AG04449 (cell line): ENCODE measurements at regions not wholly inside any gene's neighbourhood (a gene's known extent, or its start where the extent isn't known, plus 50 kb on each side); places are given as distances from the start of the nearest gene placed in this dataset.

Experiments
- CTCF ChIA-PET: fragments of 350-600 bp; formaldehyde crosslinking; extraction: SDS; loops from one replicate; lab custom pipeline; 2021; ENCODE audit warnings: antibody characterized with exemption; lab: Yijun Ruan, JAX
- POLR2A ChIA-PET: fragments of 400-600, 350-600 bp; formaldehyde crosslinking; extraction: SDS; loops from one replicate; lab custom pipeline; 2020; ENCODE audit warnings: antibody characterized with exemption, inconsistent platforms; lab: Yijun Ruan, JAX
- DNase-seq: peaks from one replicate; pipeline ENCODE4 v3.0.0-alpha.2; 2010; ENCODE audit warnings: low read depth, low spot score
- H3K4me3 ChIP-seq: 2 replicates; pipeline ENCODE4 v1.5.1; 2011; ENCODE audit warnings: low read depth, mild to moderate bottlenecking, control low read depth, low read length
- CTCF ChIP-seq: IDR thresholded peaks from one replicate; pipeline ENCODE4 v1.5.1; 2011; ENCODE audit warnings: mild to moderate bottlenecking, moderate library complexity, low read length, control low read depth, inconsistent platforms; ENCODE audit not compliant: insufficient read depth; ENCODE audit errors: missing control alignments

DNA sequence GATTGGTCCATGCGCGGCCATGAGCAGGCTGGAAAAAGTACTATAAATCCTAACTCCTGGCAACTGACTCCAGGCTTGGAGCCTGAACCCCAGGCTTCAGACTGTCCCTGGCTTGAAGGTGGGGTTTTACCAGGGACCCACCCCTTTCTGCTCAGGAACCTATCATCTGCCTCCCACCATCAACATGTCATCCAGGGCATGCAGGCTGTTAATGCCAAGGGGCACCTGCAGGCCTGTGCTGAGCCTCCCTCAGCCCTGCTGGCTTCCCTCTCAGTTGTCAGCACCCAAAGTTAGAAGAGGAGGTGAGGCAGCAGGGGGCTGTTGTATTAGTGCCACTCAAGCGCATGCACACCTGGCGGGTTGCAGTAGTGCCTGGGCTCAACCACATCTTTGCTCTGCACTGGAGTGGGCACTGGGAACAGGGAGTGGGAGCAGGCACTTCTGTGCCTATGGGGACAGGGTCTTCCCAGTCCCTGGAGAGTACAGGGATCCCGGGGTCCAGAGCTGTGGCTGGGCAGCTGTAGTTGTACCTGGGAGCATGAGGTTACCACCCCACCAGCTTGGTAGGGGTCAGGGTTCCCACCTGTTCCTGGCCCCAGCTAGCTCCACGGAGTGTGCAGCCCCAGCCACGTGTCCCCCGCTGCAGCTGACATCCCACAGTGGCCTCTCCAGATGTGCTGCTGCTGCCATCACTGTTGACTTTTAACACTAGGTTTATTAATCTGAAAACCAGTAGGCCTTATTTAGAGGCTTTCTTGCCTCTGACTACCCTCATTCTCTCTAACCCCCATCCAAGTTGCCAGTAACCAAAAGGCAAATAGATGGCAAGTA lies 306.2 kb upstream of the RIOK2 start:
- no peak for TF ChIP-seq CTCF
- CTCF ChIA-PET = no interaction called here
- POLR2A ChIA-PET = no interaction called here

GRCh38 chr5:97494465-97494864 lies 311.4 kb upstream of the RIOK2 start:
- H3K4me3 ChIP-seq = no peak overlapping the region
- TF ChIP-seq CTCF = no peak
- DNase-seq = no peak
- ChIA-PET POLR2A (no interaction called here), CTCF (no interaction called here)

More for the DNA sequence above, 306.2 kb upstream of the RIOK2 start:
- no peak for DNase-seq
- no peak overlapping the region for H3K4me3 ChIP-seq

- TF ChIP-seq CTCF = no peak
- CTCF ChIA-PET = no interaction called here
- no peak overlapping the region for H3K4me3 ChIP-seq
- POLR2A ChIA-PET = no interaction called here
- DNase-seq = no peak
Observed at GRCh38 chr5:97495301-97495700, 312.3 kb upstream of the RIOK2 start.

DNA sequence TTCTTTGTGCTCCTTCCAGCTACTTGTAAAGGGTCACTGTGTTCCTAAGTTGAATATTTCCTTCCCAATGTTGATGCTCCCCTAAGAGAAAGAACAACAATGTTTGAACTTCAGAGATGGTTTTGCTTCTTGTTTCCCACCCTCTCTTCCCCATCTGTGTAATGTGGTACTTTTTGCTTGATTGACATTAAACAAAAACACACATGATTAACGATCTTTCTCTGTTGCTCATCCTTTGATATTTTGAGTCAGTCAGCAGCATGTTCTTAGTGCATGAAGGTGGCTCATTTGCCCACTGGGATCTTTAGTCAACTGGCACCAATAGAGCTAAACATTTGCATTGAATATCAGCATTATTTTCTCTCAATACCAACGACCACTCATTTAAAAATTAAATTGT lies 313.0 kb upstream of the RIOK2 start:
- ChIA-PET CTCF (no interaction called here), POLR2A (no interaction called here)
- no peak for TF ChIP-seq CTCF
- H3K4me3 ChIP-seq = no peak overlapping the region
- no peak for DNase-seq

DNA sequence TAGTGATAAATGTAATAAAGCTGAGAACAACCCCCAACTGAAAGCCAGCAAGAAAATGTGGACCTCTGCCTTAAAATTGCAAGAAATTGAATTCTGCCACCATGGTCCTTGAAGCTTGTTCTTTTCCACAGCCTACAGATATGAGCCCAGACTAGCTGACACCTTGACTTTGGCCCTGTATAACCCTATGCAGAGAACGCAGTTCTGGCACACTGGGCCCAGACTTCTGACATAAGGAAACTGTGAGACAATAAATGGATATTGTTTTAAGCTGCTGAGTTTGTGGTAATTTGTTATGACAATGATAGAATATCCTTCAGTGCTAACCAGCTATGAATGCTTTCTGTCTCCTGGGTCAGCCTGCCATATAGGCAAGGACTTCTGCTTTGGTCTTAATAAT lies 315.6 kb upstream of the RIOK2 start:
- TF ChIP-seq CTCF = no peak
- ChIA-PET POLR2A (no interaction called here), CTCF (interaction anchor here (1.1 kb wide), 1 partner anchor 35 kb away, joined by 3 read pairs; no protein-coding TSS in a partner anchor)
- no peak for DNase-seq
- no peak overlapping the region for H3K4me3 ChIP-seq

DNA sequence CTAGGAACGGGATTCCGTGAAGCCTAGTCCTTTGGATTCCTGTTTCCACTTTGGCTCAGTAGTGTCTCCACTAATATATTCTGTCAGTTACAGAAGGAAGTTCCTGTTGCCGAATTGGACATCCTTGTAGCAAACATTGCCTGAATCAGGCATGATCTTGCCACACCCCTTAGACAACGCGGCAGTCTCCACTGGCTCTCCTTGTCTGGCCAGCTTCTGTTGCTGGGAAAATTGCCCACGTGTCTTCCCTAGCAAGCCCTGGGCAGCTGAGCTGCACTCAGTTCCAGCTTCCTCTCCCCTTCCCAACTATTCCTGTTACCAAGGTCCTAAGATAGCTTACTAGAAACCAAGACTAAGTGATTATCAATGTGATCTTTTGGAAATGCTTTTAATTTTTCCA lies 316.6 kb upstream of the RIOK2 start:
- CTCF ChIA-PET = no interaction called here
- POLR2A ChIA-PET = no interaction called here
- DNase-seq = no peak
- H3K4me3 ChIP-seq = no peak overlapping the region
- TF ChIP-seq CTCF = no peak
